ENCODE measurements at regions not wholly inside any gene's neighbourhood (a gene's known extent, or its start where the extent isn't known, plus 50 kb on each side); places are given as distances from the start of the nearest gene placed in this dataset.
"Not testable (repeated sequence)": the region's sequence is repeated elsewhere in the genome, so short reads cannot be mapped to it uniquely, and the experiment has no call there.

DNA sequence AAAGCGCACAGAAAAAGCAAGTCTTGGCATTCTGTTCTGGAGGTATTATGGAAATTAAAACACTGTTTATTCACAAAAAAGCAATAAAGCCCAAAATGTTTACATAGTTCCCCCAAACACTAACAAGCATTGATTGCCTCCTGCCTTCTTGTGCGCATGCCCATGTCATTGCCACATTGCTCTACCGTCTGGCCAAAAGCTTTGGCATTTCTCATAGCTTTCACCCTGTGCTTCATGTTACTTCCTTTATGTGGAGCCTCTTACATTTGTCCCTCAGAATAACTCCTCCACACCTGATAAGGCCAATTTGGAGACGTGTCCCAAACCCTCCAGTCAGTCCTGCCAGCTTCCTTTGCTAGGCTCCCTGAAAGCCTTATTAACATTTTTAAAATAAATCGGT lies 680.8 kb downstream of the GBE1 start:
- no peak for DNase-seq
- in situ Hi-C loops (cut with MboI; ENCODE audit: low pct_ligation_motif_present in 1 of 4, low pct_unique_long_range_greater_than_20kb in 1 of 4, low sequenced_read_pairs in 3 of 4) = no loop called here
- WGBS, 2 donors (ENCODE audit: low coverage in 1 of 2) = 75 to 82% methylated on average over 5 of the region's 5 CpGs

DNA sequence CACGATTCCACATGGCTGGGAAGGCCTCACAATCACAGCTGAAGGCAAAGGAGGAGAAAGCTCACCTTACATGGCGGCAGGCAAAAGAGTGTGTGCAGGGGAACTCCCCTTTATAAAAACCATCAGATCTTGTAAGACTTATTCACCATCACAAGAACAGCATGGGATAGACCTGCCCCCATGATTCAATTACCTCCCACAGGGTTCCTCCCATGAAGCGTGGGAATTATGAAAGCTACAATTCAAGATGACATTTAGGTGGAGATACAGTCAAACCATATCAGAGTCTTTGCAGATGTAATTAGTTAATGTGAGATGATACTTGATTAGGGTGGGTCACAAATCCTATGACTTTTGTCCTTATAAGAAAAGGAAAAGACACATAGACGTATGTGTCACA lies 688.9 kb downstream of the GBE1 start:
- TF ChIP-seq POLR2A (IDR thresholded peaks at IDR 0.05) (no peak), POLR2AphosphoS5 (IDR thresholded peaks at IDR 0.05) (no peak), EP300 (IDR thresholded peaks at IDR 0.05; ENCODE audit: low read depth) (no peak)
- TF ChIP-seq, protein P1, sequence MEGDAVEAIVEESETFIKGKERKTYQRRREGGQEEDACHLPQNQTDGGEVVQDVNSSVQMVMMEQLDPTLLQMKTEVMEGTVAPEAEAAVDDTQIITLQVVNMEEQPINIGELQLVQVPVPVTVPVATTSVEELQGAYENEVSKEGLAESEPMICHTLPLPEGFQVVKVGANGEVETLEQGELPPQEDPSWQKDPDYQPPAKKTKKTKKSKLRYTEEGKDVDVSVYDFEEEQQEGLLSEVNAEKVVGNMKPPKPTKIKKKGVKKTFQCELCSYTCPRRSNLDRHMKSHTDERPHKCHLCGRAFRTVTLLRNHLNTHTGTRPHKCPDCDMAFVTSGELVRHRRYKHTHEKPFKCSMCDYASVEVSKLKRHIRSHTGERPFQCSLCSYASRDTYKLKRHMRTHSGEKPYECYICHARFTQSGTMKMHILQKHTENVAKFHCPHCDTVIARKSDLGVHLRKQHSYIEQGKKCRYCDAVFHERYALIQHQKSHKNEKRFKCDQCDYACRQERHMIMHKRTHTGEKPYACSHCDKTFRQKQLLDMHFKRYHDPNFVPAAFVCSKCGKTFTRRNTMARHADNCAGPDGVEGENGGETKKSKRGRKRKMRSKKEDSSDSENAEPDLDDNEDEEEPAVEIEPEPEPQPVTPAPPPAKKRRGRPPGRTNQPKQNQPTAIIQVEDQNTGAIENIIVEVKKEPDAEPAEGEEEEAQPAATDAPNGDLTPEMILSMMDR (IDR thresholded peaks at IDR 0.05) = no peak
- no peak for DNase-seq
- in situ Hi-C loops (cut with MboI; ENCODE audit: low pct_ligation_motif_present in 1 of 4, low pct_unique_long_range_greater_than_20kb in 1 of 4, low sequenced_read_pairs in 3 of 4) (no loop called here), intact Hi-C loops (cut with DNase I; ENCODE audit: low total_unique reads) (no loop called here)
- Histone ChIP-seq H3K36me3 (no peaks in the 10 kb centered on the region), H3K9me3 (no peaks in the 10 kb centered on the region), H3K27me3 (no peaks in the 10 kb centered on the region), H3K4me1 (no peaks in the 10 kb centered on the region), H3K4me3 (no peak overlapping the region), H3K27ac (no peak overlapping the region)
- 72 to 79% methylated on average over 2 to 4 of the region's 4 CpGs for WGBS, 2 donors (ENCODE audit: low coverage in 1 of 2)

More for the DNA sequence above, 680.8 kb downstream of the GBE1 start:
- no peaks in the 10 kb centered on the region for H3K36me3 ChIP-seq
- no peaks in the 10 kb centered on the region for H3K9me3 ChIP-seq
- intact Hi-C loops (cut with DNase I; ENCODE audit: low total_unique reads) = no loop called here
- H3K4me1 ChIP-seq = no peaks in the 10 kb centered on the region
- no peak overlapping the region for H3K4me3 ChIP-seq
- TF ChIP-seq POLR2A (IDR thresholded peaks at IDR 0.05) (no peak), POLR2AphosphoS5 (IDR thresholded peaks at IDR 0.05) (no peak), EP300 (IDR thresholded peaks at IDR 0.05; ENCODE audit: low read depth) (no peak)
- TF ChIP-seq, protein P1 (IDR thresholded peaks at IDR 0.05) = no peak
- no peak overlapping the region for H3K27ac ChIP-seq
- no peaks in the 10 kb centered on the region for H3K27me3 ChIP-seq

DNA sequence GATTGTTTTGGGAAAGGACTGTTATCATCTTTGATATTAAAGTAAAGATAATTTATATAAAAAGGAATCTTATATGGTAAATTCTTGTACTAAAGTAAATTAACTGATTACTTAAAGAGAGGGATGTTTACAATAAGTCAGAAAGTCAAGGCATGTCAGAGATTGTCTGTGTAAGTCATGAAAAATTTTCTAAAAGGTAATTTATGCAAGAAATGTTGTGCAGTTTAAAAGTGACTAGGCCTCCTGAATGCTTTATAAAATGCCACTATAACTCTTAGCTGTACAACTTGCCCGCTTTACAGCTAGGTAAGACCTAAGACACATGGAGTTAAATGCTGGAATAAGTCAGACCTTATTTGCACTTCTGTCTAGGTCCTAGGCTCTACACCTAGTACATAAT lies 692.9 kb downstream of the GBE1 start:
- intact Hi-C loops (cut with DNase I; ENCODE audit: low total_unique reads) (no loop called here), in situ Hi-C loops (cut with MboI; ENCODE audit: low pct_ligation_motif_present in 1 of 4, low pct_unique_long_range_greater_than_20kb in 1 of 4, low sequenced_read_pairs in 3 of 4) (no loop called here)
- no peak for DNase-seq
- 69% methylated on average over 1 of the region's 1 CpG; no CpG with 5 or more reads in 1 of the 2 donors for WGBS, 2 donors (ENCODE audit: low coverage in 1 of 2)
- Histone ChIP-seq H3K36me3 (no peaks in the 10 kb centered on the region), H3K27ac (no peak overlapping the region), H3K4me1 (no peaks in the 10 kb centered on the region), H3K4me3 (no peak overlapping the region), H3K27me3 (no peaks in the 10 kb centered on the region), H3K9me3 (no peaks in the 10 kb centered on the region)
- TF ChIP-seq, protein P1 (IDR thresholded peaks at IDR 0.05) = no peak
- TF ChIP-seq EP300 (IDR thresholded peaks at IDR 0.05; ENCODE audit: low read depth) = no peak
- TF ChIP-seq POLR2A (IDR thresholded peaks at IDR 0.05) = no peak
- TF ChIP-seq POLR2AphosphoS5 (IDR thresholded peaks at IDR 0.05) = no peak

DNA sequence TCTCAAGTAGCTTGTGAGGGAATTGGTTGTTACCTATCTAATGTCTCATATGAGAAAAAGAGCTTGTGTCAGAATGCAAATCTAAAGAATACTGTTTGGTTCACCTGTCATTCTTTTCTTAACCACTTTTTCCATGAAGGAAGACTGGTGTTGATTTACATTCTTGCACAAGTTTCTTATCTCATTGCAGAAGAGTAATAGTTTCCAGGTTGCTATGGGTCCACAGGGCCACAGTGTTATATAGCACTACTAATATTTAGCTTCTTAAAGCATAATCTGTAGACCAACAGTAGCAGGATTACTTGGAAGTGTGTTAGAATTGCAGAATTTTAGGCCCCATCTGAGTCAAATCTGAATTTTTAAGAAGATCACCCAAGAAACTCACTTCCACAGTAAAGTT lies 697.5 kb downstream of the GBE1 start:
- DNase-seq = no peak
- Histone ChIP-seq H3K4me1 (no peaks in the 10 kb centered on the region), H3K9me3 (no peaks in the 10 kb centered on the region), H3K27me3 (no peaks in the 10 kb centered on the region), H3K27ac (no peak overlapping the region), H3K4me3 (no peak overlapping the region), H3K36me3 (no peaks in the 10 kb centered on the region)
- TF ChIP-seq POLR2AphosphoS5 (IDR thresholded peaks at IDR 0.05) = no peak
- no peak for TF ChIP-seq POLR2A (IDR thresholded peaks at IDR 0.05)
- TF ChIP-seq EP300 (IDR thresholded peaks at IDR 0.05; ENCODE audit: low read depth) = no peak
- TF ChIP-seq, protein P1 (IDR thresholded peaks at IDR 0.05) = no peak
- in situ Hi-C loops (cut with MboI; ENCODE audit: low pct_ligation_motif_present in 1 of 4, low pct_unique_long_range_greater_than_20kb in 1 of 4, low sequenced_read_pairs in 3 of 4) = no loop called here
- intact Hi-C loops (cut with DNase I; ENCODE audit: low total_unique reads) = no loop called here

DNA sequence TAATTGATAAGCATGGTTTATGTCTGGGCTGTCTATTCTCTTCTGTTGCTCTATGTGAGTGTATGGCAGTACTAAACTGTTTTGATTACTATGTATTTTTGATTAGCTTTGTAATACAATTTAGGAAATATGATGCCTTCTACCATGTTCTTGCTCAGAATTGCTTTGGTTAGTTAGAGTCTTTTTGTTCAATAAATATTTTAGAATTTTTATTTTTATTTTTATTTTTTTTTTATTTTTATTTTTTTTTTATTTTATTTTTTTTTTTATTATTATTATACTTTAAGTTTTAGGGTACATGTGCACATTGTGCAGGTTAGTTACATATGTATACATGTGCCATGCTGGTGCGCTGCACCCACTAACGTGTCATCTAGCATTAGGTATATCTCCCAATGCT lies 710.3 kb downstream of the GBE1 start:
- H3K4me1 ChIP-seq; H3K27ac ChIP-seq; H3K4me3 ChIP-seq; intact Hi-C loops (cut with DNase I; ENCODE audit: low total_unique reads); DNase-seq; H3K27me3 ChIP-seq; H3K9me3 ChIP-seq; in situ Hi-C loops (cut with MboI; ENCODE audit: low pct_ligation_motif_present in 1 of 4, low pct_unique_long_range_greater_than_20kb in 1 of 4, low sequenced_read_pairs in 3 of 4); H3K36me3 ChIP-seq: not testable (repeated sequence)
- no CpG with 5 or more reads among the region's 2 CpGs for WGBS, 2 donors (ENCODE audit: low coverage in 1 of 2)
